BE2C (cell line): ENCODE measurements at regions not wholly inside any gene's neighbourhood (a gene's known extent, or its start where the extent isn't known, plus 50 kb on each side); places are given as distances from the start of the nearest gene placed in this dataset.

Experiments
- DNase-seq: peaks from one replicate; pipeline ENCODE4 v3.0.0-alpha.2; 2020
- H3K27me3 ChIP-seq: fragments of 250-450 bp; sonication (Bioruptor Pico); 2 replicates; pipeline ENCODE4 v1.5.1; 2020; ENCODE audit warnings: mild to moderate bottlenecking
- H3K36me3 ChIP-seq: fragments of 250-450 bp; sonication (Bioruptor Pico); 2 replicates; pipeline ENCODE4 v1.5.1; 2020; ENCODE audit warnings: mild to moderate bottlenecking
- H3K4me1 ChIP-seq: fragments of 250-450 bp; sonication (Bioruptor Pico); 2 replicates; pipeline ENCODE4 v1.5.1; 2020
- H3K4me3 ChIP-seq: 2 replicates; pipeline ENCODE4 v1.5.1; 2011; ENCODE audit warnings: low read depth, low read length
- H3K9me3 ChIP-seq: fragments of 250-450 bp; sonication (Bioruptor Pico); 2 replicates; pipeline ENCODE4 v1.5.1; 2020
- CTCF ChIP-seq: IDR thresholded peaks from 2 replicates; pipeline ENCODE4 v1.5.1; 2012; ENCODE audit warnings: mild to moderate bottlenecking, low read depth, low read length

GRCh38 chr15:27702581-27702980, 396.5 kb downstream of the OCA2 start:
- TF ChIP-seq CTCF: no peak

GRCh38 chr15:27701956-27702355, 397.2 kb downstream of the OCA2 start:
- Histone ChIP-seq H3K36me3 (no peaks in the 10 kb centered on the region), H3K4me3 (no peak overlapping the region), H3K9me3 (no peaks in the 10 kb centered on the region), H3K27me3 (no peaks in the 10 kb centered on the region), H3K4me1 (no peaks in the 10 kb centered on the region)
- no peak for TF ChIP-seq CTCF
- DNase-seq: no peak

More at GRCh38 chr15:27702581-27702980, 396.5 kb downstream of the OCA2 start:
- no peaks in the 10 kb centered on the region for H3K4me1 ChIP-seq
- no peak for DNase-seq
- H3K27me3 ChIP-seq: no peaks in the 10 kb centered on the region
- H3K9me3 ChIP-seq: no peaks in the 10 kb centered on the region
- H3K4me3 ChIP-seq: no peak overlapping the region
- no peaks in the 10 kb centered on the region for H3K36me3 ChIP-seq

- Histone ChIP-seq H3K27me3 (no peaks in the 10 kb centered on the region), H3K4me3 (no peak overlapping the region), H3K36me3 (no peaks in the 10 kb centered on the region), H3K9me3 (no peaks in the 10 kb centered on the region), H3K4me1 (no peaks in the 10 kb centered on the region)
- TF ChIP-seq CTCF: no peak
- DNase-seq: no peak
Measured at GRCh38 chr15:27701014-27701413, 398.1 kb downstream of the OCA2 start.

GRCh38 chr15:27699699-27700098, 399.4 kb downstream of the OCA2 start:
- no peak for TF ChIP-seq CTCF

GRCh38 chr15:27696530-27696929, 402.6 kb downstream of the OCA2 start:
- TF ChIP-seq CTCF: no peak
- H3K27me3 ChIP-seq: no peaks in the 10 kb centered on the region
- H3K9me3 ChIP-seq: no peaks in the 10 kb centered on the region
- no peak for DNase-seq
- no peaks in the 10 kb centered on the region for H3K4me1 ChIP-seq
- no peak overlapping the region for H3K4me3 ChIP-seq
- no peaks in the 10 kb centered on the region for H3K36me3 ChIP-seq

More at GRCh38 chr15:27699699-27700098, 399.4 kb downstream of the OCA2 start:
- Histone ChIP-seq H3K9me3 (no peaks in the 10 kb centered on the region), H3K4me1 (no peaks in the 10 kb centered on the region), H3K27me3 (no peaks in the 10 kb centered on the region), H3K4me3 (no peak overlapping the region), H3K36me3 (no peaks in the 10 kb centered on the region)
- DNase-seq: no peak

- Histone ChIP-seq H3K4me3 (no peak overlapping the region), H3K27me3 (no peaks in the 10 kb centered on the region), H3K4me1 (no peaks in the 10 kb centered on the region), H3K9me3 (no peaks in the 10 kb centered on the region), H3K36me3 (no peaks in the 10 kb centered on the region)
- no peak for DNase-seq
- no peak for TF ChIP-seq CTCF
Measured at GRCh38 chr15:27695726-27696125, 403.4 kb downstream of the OCA2 start.
